K562 (cell line): ENCODE measurements at regions not wholly inside any gene's neighbourhood (a gene's known extent, or its start where the extent isn't known, plus 50 kb on each side); places are given as distances from the start of the nearest gene placed in this dataset.

Source experiments
- DEAF1 ChIP-seq: fragments of 450-650 bp; formaldehyde crosslinking; IDR thresholded peaks from 2 replicates; pipeline ENCODE4 v1.4.0; 2020; ENCODE audit warnings: mild to moderate bottlenecking, moderate library complexity
- E2F4 ChIP-seq: sonication (generic); formaldehyde crosslinking; IDR thresholded peaks from 2 replicates; pipeline ENCODE4 v1.8.0; 2022; ENCODE audit warnings: mild to moderate bottlenecking, low read depth, missing genetic modification reagents
- HDAC8 ChIP-seq: fragments of 450-650 bp; IDR thresholded peaks from 2 replicates; pipeline ENCODE4 v1.6.1; 2016; ENCODE audit warnings: mild to moderate bottlenecking, missing genetic modification characterization, moderate library complexity, missing compliant biosample characterization
- RBFOX2 ChIP-seq: fragments of 200-400 bp; formaldehyde crosslinking; IDR thresholded peaks from 2 replicates; pipeline ENCODE4 v1.6.1; 2017; ENCODE audit warnings: low read depth, mild to moderate bottlenecking, low read length, moderate library complexity
- REST ChIP-seq, 2 experiments: fragments of 450-650 bp; formaldehyde crosslinking in 1 of 2; IDR thresholded peaks; 2 replicates each; pipeline versions ENCODE4 v1.4.0 to v1.6.1; 2014 to 2020; ENCODE audit warnings: mild to moderate bottlenecking in 2 of 2, borderline replicate concordance in 1 of 2, low read depth in 1 of 2
- ZFP36 ChIP-seq: fragments of 150-350 bp; IDR thresholded peaks from 2 replicates; pipeline ENCODE4 v1.6.1; 2018; ENCODE audit warnings: low read length, low read depth; ENCODE audit not compliant: partially characterized antibody
- ZNF3 ChIP-seq: fragments of 250-450 bp; sonication (Bioruptor Pico); IDR thresholded peaks from 2 replicates; pipeline ENCODE4 v1.5.0; 2021; ENCODE audit warnings: mild to moderate bottlenecking, moderate library complexity
- ZNF77 ChIP-seq: fragments of 250-450 bp; sonication (Bioruptor Pico); IDR thresholded peaks from 2 replicates; pipeline ENCODE4 v1.5.0; 2020

- TF ChIP-seq DEAF1, result peak; percentile 67
- TF ChIP-seq ZNF3, result no peak
- TF ChIP-seq RBFOX2, result no peak
- TF ChIP-seq REST (IDR thresholded peaks at IDR 0.05; ENCODE audit: borderline replicate concordance), result peak; percentile 22; the same call in 1 of the 2 replicates
- no peak for TF ChIP-seq REST (CRISPR knock-in tag; IDR thresholded peaks at IDR 0.05; ENCODE audit: low read depth)
- TF ChIP-seq HDAC8 (tag), result no peak
- no peak for TF ChIP-seq ZFP36
- no peak for TF ChIP-seq ZNF77 (CRISPR knock-in tag)
- TF ChIP-seq E2F4 (CRISPR knock-in tag), result no peak
These were observed 351.0 kb downstream of the MCTP2 start (continued) for GRCh38 chr15:94582368-94582767.
